ENCODE measurements at regions not wholly inside any gene's neighbourhood (a gene's known extent, or its start where the extent isn't known, plus 50 kb on each side); places are given as distances from the start of the nearest gene placed in this dataset.

DNA sequence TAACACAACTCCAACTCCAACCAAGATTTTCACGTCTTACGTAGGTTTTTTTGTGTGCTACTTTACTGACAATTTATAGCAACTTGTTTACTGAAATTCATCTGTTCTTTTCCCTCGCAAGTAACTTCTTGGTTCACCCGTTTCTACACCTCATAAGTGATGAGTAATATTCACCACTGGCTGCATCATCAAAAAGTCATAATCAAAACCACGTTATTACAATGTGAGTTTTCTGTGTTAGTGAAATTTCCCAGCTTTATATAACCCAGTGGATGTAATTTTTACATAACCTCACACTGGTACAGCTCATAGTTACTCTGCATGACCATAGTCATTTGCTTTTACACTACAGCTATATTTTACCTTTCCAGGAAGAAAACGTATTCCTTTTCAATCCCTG, 401.1 kb upstream of the LYPLAL1 start:
- ChIA-PET POLR2A (no interaction called here), CTCF (ENCODE audit: unreplicated experiment) (no interaction called here)
- no peak overlapping the region for H3K4me2 ChIP-seq (ENCODE audit: low read length)
- H3K27ac ChIP-seq (ENCODE audit: low read depth, low read length, poor library complexity, severe bottlenecking): no peak overlapping the region
- no peak overlapping the region for H3K4me3 ChIP-seq (ENCODE audit: low read depth, low read length, poor library complexity, severe bottlenecking)
- no peak overlapping the region for H2AFZ ChIP-seq (ENCODE audit: low read length)
- no peaks in the 10 kb centered on the region for H3K9me2 ChIP-seq (ENCODE audit: insufficient read depth, low read length)
- no peaks in the 10 kb centered on the region for H3K36me3 ChIP-seq (ENCODE audit: insufficient read depth, low read length)
- no peak for TF ChIP-seq EZH2phosphoT487 (IDR thresholded peaks at IDR 0.05; ENCODE audit: borderline replicate concordance, low read depth, low read length)
- TF ChIP-seq, protein P1, sequence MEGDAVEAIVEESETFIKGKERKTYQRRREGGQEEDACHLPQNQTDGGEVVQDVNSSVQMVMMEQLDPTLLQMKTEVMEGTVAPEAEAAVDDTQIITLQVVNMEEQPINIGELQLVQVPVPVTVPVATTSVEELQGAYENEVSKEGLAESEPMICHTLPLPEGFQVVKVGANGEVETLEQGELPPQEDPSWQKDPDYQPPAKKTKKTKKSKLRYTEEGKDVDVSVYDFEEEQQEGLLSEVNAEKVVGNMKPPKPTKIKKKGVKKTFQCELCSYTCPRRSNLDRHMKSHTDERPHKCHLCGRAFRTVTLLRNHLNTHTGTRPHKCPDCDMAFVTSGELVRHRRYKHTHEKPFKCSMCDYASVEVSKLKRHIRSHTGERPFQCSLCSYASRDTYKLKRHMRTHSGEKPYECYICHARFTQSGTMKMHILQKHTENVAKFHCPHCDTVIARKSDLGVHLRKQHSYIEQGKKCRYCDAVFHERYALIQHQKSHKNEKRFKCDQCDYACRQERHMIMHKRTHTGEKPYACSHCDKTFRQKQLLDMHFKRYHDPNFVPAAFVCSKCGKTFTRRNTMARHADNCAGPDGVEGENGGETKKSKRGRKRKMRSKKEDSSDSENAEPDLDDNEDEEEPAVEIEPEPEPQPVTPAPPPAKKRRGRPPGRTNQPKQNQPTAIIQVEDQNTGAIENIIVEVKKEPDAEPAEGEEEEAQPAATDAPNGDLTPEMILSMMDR (conservative IDR thresholded peaks at IDR 0.05; ENCODE audit: low read length): no peak
- no peaks in the 10 kb centered on the region for H3K79me2 ChIP-seq (ENCODE audit: insufficient read depth, low read depth, low read length)
- BruUV-seq (replicated peaks): no TSS peak
- no peak for DNase-seq (ENCODE audit: low spot score)
- H3K4me1 ChIP-seq (ENCODE audit: insufficient read depth, low read length, poor library complexity, severe bottlenecking): no peaks in the 10 kb centered on the region
- no peaks in the 10 kb centered on the region for H4K20me1 ChIP-seq (ENCODE audit: insufficient read depth, low read length)
- intact Hi-C loops (cut with micrococcal nuclease; ENCODE audit: unreplicated experiment): no loop called here
- H3K9me3 ChIP-seq (ENCODE audit: low read length): no peaks in the 10 kb centered on the region

DNA sequence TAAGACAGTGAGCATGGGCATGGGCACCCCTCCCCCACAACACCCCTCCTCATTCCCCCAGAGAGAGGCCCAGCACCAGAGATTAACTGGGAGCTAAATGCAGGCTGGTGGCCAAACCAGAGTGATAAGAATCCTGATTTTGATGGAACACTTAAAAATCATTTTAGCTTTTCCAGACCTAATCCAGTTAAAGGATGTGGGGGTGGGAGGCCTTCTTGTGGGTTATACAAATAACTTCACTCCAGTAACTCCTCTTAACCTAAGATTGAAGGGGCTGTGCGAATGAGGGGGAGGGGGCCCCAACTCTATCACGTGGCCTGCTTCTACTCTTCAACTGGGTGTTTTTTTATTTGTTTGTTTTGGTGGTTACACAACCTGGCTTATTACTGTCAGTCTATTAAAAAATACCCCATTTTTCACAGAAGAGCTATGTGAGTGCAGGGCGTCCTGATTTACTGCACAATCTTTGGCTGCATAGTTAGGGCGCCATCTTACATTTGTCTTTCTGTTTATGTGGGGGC, 398.1 kb upstream of the LYPLAL1 start:
- no peak for TF ChIP-seq EZH2phosphoT487 (IDR thresholded peaks at IDR 0.05; ENCODE audit: borderline replicate concordance, low read depth, low read length)
- TF ChIP-seq, protein P1 (conservative IDR thresholded peaks at IDR 0.05; ENCODE audit: low read length): no peak
- no peaks in the 10 kb centered on the region for H3K9me3 ChIP-seq (ENCODE audit: low read length)
- ChIA-PET POLR2A (no interaction called here), CTCF (ENCODE audit: unreplicated experiment) (no interaction called here)
- DNase-seq (ENCODE audit: low spot score): no peak
- H3K27ac ChIP-seq (ENCODE audit: low read depth, low read length, poor library complexity, severe bottlenecking): no peak overlapping the region
- H3K4me2 ChIP-seq (ENCODE audit: low read length): no peak overlapping the region
- H3K4me1 ChIP-seq (ENCODE audit: insufficient read depth, low read length, poor library complexity, severe bottlenecking): no peaks in the 10 kb centered on the region
- no TSS peak for BruUV-seq (replicated peaks)
- no peaks in the 10 kb centered on the region for H3K9me2 ChIP-seq (ENCODE audit: insufficient read depth, low read length)
- no peak overlapping the region for H3K4me3 ChIP-seq (ENCODE audit: low read depth, low read length, poor library complexity, severe bottlenecking)
- no peak overlapping the region for H2AFZ ChIP-seq (ENCODE audit: low read length)
- no peaks in the 10 kb centered on the region for H3K79me2 ChIP-seq (ENCODE audit: insufficient read depth, low read depth, low read length)
- no peaks in the 10 kb centered on the region for H4K20me1 ChIP-seq (ENCODE audit: insufficient read depth, low read length)
- H3K36me3 ChIP-seq (ENCODE audit: insufficient read depth, low read length): no peaks in the 10 kb centered on the region
- intact Hi-C loops (cut with micrococcal nuclease; ENCODE audit: unreplicated experiment): no loop called here

DNA sequence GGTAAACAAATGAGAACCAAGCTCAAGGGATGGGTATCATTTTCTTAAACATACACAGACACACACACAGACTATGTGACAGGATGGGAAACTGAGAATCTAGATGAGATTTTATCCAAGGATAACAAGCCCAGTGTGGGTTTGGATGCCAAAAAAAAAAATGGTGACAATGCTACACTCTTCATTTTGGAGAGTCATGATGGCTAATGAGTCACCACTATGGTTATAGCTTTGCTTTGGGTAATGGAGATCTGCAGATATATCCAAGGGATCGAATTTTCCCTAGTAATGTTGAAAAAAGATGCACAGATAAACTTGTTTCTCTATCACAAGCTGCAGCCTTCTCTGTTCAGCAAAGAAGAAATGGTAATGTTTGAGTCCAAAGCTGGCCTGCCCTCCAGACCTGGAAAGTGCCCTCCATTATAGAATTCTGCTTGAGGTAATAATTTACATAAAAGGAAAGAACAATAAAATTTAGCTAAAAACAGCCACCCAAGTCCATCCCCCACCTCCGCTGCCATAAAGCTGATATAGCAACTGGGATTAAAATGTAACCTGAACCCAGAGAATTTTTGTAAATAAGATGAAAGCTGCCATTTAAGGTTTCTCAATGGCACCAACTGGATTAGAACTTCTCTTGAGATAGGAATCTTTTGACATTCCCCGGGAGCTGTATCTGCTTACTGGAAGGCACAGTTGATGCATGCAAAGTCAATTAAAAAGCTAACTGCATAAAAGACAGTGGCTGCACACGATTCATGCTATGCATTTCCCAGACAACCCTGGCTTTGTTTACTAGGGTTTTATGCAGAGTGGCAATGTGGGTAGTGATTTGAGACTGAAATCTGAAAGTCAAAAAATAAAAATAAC, 395.2 kb upstream of the LYPLAL1 start:
- Histone ChIP-seq H3K79me2 (ENCODE audit: insufficient read depth, low read depth, low read length) (no peaks in the 10 kb centered on the region), H2AFZ (ENCODE audit: low read length) (no peak overlapping the region), H3K4me1 (ENCODE audit: insufficient read depth, low read length, poor library complexity, severe bottlenecking) (no peaks in the 10 kb centered on the region), H3K4me3 (ENCODE audit: low read depth, low read length, poor library complexity, severe bottlenecking) (no peak overlapping the region), H3K4me2 (ENCODE audit: low read length) (no peak overlapping the region), H3K36me3 (ENCODE audit: insufficient read depth, low read length) (no peaks in the 10 kb centered on the region), H3K9me3 (ENCODE audit: low read length) (no peaks in the 10 kb centered on the region), H4K20me1 (ENCODE audit: insufficient read depth, low read length) (no peaks in the 10 kb centered on the region), H3K27ac (ENCODE audit: low read depth, low read length, poor library complexity, severe bottlenecking) (no peak overlapping the region), H3K9me2 (ENCODE audit: insufficient read depth, low read length) (no peaks in the 10 kb centered on the region)
- DNase-seq (ENCODE audit: low spot score): no peak
- POLR2A ChIA-PET: interaction anchor here (0.7 to 0.8 kb wide), 2 partner anchors 120 to 596 kb away, joined by 5 read pairs; no protein-coding TSS in a partner anchor
- no TSS peak for BruUV-seq (replicated peaks)
- intact Hi-C loops (cut with micrococcal nuclease; ENCODE audit: unreplicated experiment): no loop called here
- CTCF ChIA-PET (ENCODE audit: unreplicated experiment): no interaction called here
- no peak for TF ChIP-seq EZH2phosphoT487 (IDR thresholded peaks at IDR 0.05; ENCODE audit: borderline replicate concordance, low read depth, low read length)
- TF ChIP-seq, protein P1 (conservative IDR thresholded peaks at IDR 0.05; ENCODE audit: low read length): no peak

Measured in OCI-LY7 (cell line).